SKM-1 (cell line): ENCODE measurements at regions not wholly inside any gene's neighbourhood (a gene's known extent, or its start where the extent isn't known, plus 50 kb on each side); places are given as distances from the start of the nearest gene placed in this dataset.

ENCODE experiments used
- DNase-seq: peaks from one replicate; lab custom pipeline; 2025; ENCODE audit not compliant: unreplicated experiment; lab: John Stamatoyannopoulos, UW

DNA sequence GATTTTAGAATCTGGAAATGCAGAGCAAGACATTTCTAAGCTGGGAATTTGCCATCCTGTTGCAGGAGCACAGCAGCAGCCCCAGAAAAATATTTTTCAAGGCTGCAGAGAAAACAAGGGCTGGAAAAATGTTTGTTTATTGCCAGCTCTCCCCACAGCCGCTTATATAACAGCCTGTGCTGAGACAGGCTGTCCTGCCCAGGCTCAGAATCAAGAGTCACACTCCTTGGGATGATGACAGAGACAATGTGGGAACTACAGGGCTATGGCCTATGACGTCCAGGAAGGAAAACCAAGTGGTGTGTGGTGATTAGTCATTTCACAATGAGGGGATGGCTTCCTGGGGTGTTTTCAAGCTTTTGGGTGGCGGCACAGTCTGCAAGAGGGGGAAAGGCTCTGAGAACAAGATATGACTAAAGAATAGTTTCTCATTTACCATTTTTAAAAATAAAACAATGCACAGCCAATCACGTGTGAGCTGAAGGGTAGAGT is 136.3 kb upstream of the SERP2 start:
- peak; percentile 2 for DNase-seq

DNA sequence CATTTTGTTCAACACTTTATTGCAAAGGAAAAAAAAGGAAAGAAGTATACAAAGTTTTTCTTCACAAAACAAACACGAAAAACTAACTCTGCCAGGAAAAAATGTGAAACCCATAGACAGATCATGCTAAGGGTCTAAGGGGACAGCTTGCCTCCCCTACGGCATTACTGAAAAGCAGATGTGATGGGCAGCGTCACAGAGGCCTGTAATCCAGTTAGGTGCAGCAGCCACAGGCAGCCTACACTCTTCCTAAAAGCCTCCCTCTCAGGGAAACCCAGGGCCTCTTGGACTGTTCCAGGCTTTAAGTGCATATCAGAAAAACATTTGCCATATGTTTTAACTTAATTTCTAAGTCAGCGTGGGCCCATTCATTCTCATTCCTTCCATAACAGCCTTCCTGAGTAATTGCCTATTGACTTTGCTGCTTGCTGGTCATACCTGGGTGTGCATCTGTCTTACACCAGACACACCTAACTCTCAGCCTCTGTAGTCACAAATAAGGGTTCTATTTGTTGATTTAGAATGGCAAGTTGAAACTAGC is 135.7 kb upstream of the SERP2 start:
- DNase-seq, result no peak

DNA sequence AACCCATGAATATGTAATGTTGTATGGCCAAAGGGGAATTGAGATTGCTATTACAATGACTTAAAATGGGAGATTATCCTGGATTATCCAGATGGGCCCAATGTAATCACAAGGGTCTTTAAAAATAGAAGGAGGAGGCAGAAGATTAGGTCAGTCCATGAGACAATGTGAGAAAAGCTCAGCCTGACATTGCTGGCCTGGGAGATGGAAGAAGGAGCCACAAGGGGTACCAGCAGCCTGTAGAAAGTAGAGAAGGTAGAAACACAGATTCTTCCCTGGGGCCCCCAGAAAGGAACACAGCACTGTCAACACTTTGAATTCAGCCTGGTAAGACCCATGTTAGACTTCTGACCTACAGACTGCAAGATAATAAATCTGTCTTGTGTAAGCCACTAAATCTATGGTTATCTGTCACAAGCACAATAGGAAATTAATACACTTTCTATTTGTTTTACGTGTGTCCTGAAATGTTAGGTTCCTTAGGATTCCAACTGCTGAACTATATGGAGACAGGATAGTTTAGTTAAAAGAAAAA is 132.9 kb upstream of the SERP2 start:
- no peak for DNase-seq

DNA sequence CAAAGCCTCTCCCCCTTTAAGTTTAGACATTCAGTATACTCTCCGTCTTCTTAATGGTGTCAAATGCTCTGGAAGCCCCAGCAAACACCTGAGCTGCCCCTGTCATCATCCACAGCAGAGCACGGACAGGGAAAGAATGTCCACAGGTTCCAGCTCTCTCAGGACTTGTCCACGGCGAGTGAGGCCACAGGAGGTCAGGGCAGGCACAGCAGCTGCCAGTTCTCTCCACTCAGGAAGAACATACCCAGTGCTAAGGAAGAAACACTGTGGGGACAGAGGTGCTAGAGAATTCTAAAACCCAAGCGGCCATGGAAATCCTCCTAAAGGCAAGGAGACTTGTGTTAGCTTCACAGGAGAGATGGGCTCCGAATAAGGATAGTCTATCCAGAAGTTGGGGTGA is 132.0 kb upstream of the SERP2 start:
- DNase-seq, result no peak

DNA sequence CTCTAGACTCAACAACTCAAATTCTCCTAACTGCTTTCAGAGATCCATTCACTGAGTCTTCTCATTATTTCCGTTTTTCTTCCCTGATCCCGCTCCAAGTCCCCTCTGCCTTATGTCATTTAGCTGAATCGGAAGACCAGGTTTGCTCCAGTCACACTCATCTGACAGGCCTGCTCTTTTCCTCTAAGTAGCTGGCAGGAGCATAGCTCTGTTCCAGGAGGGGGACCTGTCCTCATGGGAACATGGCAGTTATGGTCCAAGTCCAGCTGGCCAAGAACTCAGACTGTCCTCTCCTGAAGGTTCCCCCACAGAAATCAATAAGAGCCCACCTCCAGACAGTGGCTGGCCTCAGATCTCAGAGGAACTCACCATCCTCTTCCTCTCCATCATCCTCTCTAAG is 130.9 kb upstream of the SERP2 start:
- DNase-seq, result no peak

DNA sequence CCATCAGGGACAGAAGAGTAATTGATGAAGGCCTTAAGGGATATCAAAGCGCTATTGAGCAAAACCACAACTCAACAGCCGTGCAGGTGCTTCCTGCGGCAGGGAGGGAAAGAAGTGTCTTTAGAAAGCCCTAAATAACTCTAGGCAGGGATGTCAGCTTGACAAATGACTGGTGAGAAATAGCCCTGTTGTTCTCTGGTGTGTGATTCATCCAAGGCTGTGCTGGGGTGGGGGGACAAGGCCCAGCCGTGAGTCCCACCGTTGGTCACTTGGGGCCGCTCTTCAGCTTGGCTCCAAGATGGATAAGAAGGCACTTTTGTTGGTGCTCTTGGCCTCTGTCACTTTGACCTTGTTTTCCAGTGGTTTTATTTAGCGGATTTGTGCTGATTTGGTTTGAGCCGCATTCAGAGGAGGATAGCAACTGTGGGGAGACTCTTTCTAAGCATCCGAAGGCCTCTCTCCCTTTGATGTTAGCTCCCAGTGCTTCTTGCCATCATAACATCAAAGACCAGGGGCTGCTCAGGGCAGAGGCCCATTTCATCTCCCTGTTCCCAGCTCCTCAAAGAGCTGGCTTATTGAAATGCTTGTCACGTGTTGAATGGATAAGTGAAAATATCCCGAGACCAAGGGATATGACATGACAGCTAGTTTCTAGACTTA is 130.3 kb upstream of the SERP2 start:
- DNase-seq, result no peak

DNA sequence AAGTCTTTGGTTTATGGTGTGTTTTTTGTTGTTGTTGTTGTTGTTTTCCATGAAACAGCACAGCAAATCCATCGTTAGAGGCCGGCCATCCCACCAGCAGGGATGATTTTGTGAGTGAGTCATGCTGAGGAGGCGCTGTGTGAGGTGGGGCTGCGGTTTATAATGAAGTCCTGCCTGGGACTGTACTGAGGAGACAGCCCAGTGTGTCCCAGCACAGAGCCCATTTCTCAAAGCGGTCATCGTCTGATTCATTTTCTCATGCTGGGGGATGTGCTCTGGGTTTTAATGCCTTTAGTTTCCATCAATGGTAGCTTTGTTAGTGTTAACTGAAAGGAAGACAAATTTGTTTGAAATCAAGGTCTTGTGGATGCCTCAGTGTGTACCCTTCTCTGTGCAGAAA is 129.3 kb upstream of the SERP2 start:
- no peak for DNase-seq

DNA sequence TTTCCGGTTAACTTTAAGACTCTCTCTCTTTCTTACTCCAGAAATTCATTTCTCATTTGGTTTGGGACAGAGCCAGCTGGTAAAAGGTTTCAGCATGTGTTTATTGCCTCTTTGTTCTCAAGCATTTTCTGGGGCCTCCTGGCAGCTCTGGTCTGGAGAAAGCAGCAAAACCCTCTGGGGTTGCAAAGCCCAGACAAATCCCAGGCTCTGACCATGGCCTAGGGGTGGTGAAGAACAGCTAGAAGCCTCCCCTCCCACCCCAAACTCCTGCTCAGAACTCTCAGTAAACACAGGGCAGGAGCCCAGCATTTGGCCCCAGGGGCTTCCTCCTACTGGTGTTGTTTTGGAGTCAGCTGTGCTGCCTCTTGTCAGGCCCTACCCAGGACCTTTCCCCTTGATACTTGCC is 124.2 kb upstream of the SERP2 start:
- no peak for DNase-seq

DNA sequence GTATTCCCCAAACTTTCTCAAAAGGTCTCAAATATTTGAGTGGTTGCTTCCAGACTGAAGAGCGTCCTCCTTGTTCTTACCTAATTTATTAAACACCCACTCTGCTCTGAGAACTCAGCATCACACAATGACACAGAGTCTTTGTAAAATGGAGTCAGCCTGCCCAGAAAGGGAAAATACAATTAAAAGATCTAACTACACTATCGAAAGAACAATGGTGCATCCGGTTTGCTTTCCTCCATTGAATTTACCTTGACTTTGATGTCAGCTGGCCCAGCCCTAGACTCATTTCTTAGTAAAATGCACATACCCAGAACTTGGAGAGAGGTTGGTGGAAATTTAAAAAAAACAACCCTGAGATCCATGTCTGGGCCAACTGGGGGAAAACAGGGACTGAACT is 120.7 kb upstream of the SERP2 start:
- DNase-seq, result no peak

DNA sequence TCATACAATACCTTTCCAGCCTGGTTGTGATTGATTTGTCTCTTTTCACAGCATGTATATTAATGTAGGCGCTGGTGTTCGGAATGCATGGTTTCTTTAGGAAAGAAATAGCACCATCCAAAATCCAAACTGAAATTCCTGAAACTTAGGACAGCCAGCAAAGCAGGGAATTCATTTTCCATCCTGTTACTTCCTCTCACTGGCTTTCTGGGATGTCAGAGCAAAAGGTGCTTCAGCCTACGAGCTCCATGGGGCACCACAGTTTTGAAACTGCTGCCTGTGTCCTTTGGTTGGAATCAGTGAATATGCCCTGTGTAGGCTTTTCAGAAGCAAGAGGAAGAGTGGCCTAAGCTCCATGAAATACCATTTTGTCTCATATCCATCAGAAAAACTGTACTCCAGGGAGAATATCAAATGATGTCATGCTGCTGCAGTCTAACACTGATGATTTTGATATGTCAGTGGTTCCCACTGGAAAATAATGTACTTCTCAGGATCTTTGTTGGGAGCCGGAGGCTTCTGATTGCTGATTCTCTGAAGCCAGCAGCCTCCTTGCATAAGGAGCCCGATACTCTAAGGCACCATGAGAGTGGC is 117.8 kb upstream of the SERP2 start:
- DNase-seq, result no peak

DNA sequence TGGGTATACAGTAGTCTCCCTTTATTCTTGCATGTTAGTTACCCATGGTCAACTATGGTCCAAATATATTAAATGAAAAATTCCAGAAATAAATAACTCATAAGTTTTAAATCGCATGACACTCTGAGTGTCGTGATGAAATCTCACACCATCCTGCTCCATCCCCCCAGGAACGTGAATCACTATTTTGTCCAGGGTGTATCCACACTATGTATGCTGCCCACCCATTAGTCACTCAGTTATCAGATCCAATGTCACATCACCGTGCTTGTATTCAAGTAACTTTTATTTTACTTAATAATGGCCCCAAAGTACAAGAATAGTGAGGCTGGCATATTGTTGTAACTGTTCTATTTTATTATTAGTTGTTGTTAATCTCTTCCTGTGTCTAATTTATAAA is 115.8 kb upstream of the SERP2 start:
- DNase-seq, result no peak

DNA sequence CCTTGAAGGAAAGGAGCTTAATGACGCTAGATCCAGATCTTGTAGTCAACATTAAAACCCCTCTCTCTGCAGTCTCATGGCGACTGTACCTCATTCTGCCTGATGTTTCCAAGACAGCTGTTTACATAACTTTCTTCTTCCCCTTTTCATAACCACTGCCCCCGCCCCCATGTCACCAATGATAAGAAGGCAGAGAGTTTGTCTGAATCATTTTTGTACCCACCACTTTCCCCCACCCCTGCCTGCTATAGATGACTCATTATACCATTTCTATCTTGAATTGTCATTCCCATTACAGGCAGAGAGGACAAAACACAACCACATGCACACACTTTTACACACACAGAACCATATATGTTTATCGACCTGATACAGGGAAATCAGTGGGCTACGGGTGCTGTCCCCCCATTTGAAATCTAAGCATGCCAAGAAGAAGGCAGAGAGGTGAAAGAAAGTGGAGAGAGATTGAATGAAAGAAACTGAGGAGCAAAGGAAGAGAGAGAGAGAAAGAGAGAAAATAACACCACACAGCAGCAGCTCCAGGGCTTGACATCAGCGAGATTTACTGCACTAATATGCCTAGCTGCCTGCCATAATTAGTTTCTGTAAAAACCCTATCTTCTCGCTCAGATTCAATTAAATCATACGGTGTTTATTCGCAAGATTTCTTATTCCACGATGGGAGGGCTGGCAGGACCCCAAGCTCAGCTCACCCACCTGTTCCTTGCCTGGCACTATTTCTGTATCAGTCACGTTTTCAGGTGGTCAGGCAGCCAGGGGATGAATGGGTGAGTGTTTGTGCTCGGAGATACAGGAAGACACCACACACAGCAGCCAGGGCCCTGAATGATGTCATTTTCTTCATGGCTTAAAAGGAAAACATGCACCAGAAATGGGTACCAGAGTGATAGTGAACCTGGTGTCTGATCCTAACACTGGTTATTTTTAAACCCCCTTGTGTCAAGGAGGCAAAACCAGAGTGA is 114.3 kb upstream of the SERP2 start:
- peak; percentile 44 for DNase-seq

DNA sequence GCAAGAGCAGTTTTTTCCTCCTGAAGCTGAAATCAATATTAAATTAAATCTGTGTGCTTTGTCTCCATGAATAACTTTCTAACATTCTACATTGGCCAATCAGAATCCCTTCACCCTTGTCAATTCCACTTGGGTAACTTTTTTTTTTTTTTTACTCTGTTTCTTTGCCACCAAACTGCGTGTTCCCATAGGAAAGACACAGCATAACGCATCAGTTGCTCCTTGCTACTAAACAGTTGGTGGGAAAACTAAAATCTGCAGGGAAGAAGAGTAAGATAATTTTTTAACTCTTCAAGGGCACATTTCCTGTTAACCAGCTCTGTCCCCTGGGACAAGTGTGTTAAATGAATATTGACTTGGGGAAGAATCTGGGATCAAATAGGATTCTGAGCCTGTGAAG is 113.3 kb upstream of the SERP2 start:
- DNase-seq, result no peak

DNA sequence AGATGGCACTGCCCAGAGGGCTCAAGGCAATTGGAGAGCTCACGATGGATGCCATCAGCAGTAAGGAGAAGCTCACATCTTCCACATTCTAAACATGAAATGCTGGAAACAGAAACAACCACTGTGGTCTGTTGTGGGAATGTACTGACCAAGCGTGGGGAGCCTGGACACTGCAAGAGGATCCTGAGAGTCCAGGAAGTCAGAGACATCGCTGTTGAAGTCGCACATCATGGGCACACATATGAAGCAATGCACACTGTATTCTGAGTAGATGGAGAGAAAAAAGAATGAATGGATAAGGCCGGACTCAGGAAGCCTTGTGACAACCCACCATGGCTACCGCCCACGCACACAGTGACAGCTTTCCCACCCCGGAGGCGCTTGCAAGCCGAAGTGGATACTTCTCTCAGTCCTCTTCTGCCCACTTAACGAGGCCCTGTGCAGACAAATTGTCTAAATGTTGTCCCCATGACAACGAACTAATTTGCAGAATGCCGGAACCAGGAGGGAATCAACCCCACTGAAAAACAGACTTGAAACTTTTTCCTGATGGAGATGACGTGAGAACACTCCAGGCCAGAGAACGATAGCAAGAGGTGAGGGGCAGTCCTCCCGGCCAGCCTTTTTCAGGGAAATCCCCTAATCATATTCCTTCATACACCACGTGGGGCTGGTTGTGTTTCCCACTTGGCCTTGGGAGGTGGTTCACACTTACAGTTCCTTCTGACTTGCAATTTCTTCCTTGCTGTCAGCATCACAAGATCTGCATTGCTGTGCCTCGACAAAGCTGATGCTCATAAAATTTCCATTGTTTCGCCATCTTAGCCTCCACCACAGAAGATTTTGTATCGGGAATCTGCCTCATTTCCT is 109.6 kb upstream of the SERP2 start:
- DNase-seq, result no peak

DNA sequence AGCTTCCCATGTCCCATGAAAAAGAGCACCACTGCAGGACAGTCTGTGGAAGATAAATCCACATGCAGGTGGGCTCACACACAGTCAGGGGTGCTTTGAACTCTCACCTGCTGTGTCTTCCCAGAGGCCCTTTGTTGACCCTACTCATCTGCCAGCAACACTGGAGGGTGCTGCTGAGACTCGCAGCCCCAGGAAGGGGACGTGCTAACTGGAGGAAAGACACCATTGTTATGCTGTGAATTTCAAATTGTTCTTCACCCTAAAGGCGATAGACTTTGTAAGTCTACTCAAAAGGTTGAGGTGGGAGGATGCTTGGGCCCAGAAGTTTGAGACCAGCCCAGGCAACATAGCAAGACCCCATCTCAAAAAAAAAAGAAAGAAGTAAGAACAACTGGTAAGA is 107.3 kb upstream of the SERP2 start:
- no peak for DNase-seq

DNA sequence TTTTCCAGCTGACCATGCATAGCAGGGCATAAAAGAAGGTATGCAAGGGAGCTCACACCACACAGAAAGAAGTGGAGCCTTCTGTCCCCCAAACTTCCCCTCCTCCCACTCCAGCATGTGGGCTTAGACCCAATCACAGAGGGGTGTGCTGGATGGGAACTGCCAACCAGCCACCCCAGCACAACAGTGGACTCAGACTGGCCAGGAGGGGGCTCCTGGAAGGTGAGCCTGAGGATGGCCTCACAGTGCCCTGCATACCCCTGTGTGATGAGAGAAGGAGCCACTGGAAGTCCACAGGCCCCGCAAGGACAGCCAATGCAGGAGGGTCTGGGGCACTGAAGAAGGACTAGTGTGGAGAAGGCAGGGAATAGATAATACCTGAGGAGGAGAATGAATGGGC is 106.9 kb upstream of the SERP2 start:
- DNase-seq, result no peak

DNA sequence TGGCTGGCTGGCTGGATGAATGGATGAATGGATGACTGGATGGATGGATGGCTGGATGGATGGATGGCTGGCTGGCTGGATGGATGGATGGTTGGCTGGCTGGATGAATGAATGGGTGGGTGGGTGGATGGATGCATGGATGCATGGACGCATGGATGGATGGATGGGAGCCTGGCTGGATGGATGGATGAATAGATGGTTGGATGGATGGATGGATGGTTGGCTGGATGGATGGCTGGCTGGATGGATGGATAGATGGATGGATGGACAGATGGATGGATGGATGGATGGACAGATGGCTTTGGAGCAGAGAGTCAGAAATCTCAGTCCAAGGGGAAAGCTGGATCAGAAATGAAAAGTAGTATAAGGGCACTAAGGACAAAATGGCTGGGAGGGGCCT is 106.4 kb upstream of the SERP2 start:
- DNase-seq, result no peak

DNA sequence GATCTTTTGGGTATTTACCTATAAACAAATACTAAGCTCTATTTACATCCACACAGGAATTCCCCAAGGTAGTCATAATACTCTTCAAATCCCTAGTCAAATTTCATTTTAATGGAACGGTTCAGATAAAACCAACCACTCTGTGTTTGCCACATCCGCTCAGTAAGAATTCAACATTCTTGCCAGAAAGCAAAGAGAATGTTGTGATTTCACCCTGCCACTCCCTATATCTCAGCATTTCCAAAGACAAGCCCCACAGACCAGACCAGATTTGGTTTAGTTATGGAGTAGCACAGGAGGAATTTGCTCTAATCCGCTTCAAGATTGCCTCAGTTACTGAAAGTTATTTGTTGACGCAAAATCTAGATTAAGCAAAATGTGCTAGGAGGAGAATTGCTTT is 105.6 kb upstream of the SERP2 start:
- no peak for DNase-seq

DNA sequence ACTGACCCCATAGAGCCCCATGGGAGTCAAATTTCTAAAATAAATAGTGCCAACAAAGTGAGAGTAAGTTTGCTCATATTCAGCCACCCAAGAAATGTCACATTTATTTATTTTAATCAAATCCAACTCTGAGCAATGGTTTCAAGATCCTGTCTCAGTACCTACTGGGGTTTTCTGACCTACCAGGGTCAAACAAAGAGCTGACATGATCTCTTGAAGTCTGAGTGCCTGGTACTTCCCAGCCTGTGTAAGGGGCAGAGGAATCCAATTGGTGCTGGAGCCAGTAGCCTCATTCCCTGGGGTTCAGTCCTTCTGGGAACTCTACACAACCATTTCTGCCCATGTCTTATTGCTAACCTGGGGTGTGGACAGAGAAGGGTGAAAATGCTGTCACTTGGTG is 104.6 kb upstream of the SERP2 start:
- no peak for DNase-seq

DNA sequence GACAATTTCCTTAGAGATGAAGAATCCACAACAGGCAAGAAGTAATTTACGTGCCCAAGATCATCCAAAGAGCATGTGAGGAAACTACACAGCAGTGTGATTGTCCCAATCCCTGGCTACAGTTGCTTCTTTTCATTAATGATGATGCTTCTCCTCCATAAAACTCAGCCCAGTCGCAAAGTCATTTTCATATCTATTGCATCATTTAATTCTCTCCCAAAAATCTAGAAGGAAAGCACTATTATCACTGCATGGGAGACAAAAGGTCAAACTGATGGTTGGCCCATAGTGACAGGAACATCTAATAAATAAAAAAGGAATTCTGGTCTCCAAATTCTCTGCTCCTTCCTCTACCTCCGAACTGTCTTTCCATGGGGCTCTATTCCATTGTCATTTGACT is 103.5 kb upstream of the SERP2 start:
- no peak for DNase-seq
